ENCODE measurements at regions not wholly inside any gene's neighbourhood (a gene's known extent, or its start where the extent isn't known, plus 50 kb on each side); places are given as distances from the start of the nearest gene placed in this dataset.

- Histone ChIP-seq H3K4me1 (ENCODE audit: insufficient read depth, low read length, poor library complexity, severe bottlenecking) (no peaks in the 10 kb centered on the region), H4K20me1 (ENCODE audit: insufficient read depth, low read length) (no peaks in the 10 kb centered on the region), H2AFZ (ENCODE audit: low read length) (no peak overlapping the region), H3K9me2 (ENCODE audit: insufficient read depth, low read length) (no peaks in the 10 kb centered on the region), H3K4me2 (ENCODE audit: low read length) (no peak overlapping the region), H3K4me3 (ENCODE audit: low read depth, low read length, poor library complexity, severe bottlenecking) (no peak overlapping the region), H3K79me2 (ENCODE audit: insufficient read depth, low read depth, low read length) (no peaks in the 10 kb centered on the region), H3K36me3 (ENCODE audit: insufficient read depth, low read length) (no peaks in the 10 kb centered on the region), H3K27ac (ENCODE audit: low read depth, low read length, poor library complexity, severe bottlenecking) (no peak overlapping the region), H3K9me3 (ENCODE audit: low read length) (no peaks in the 10 kb centered on the region)
- no peak for DNase-seq (ENCODE audit: low spot score)
- TF ChIP-seq EZH2phosphoT487 (IDR thresholded peaks at IDR 0.05; ENCODE audit: borderline replicate concordance, low read depth, low read length) (no peak), CTCF (conservative IDR thresholded peaks at IDR 0.05; ENCODE audit: low read length) (no peak)
- ChIA-PET POLR2A (no interaction called here), CTCF (ENCODE audit: unreplicated experiment) (no interaction called here)
- no TSS peak for BruUV-seq (replicated peaks)
- intact Hi-C loops (cut with micrococcal nuclease; ENCODE audit: unreplicated experiment): no loop called here
These were observed 383.2 kb upstream of the FLRT2 start for GRCh38 chr14:85146779-85147178.

GRCh38 chr14:85150166-85150565 is 379.8 kb upstream of the FLRT2 start:
- TF ChIP-seq CTCF (conservative IDR thresholded peaks at IDR 0.05; ENCODE audit: low read length) (no peak), EZH2phosphoT487 (IDR thresholded peaks at IDR 0.05; ENCODE audit: borderline replicate concordance, low read depth, low read length) (no peak)
- intact Hi-C loops (cut with micrococcal nuclease; ENCODE audit: unreplicated experiment): no loop called here
- Histone ChIP-seq H4K20me1 (ENCODE audit: insufficient read depth, low read length) (no peaks in the 10 kb centered on the region), H3K9me3 (ENCODE audit: low read length) (no peaks in the 10 kb centered on the region), H3K4me3 (ENCODE audit: low read depth, low read length, poor library complexity, severe bottlenecking) (no peak overlapping the region), H3K4me2 (ENCODE audit: low read length) (no peak overlapping the region), H3K9me2 (ENCODE audit: insufficient read depth, low read length) (no peaks in the 10 kb centered on the region), H3K36me3 (ENCODE audit: insufficient read depth, low read length) (no peaks in the 10 kb centered on the region), H2AFZ (ENCODE audit: low read length) (no peak overlapping the region), H3K79me2 (ENCODE audit: insufficient read depth, low read depth, low read length) (no peaks in the 10 kb centered on the region), H3K4me1 (ENCODE audit: insufficient read depth, low read length, poor library complexity, severe bottlenecking) (no peaks in the 10 kb centered on the region), H3K27ac (ENCODE audit: low read depth, low read length, poor library complexity, severe bottlenecking) (no peak overlapping the region)
- BruUV-seq (replicated peaks): no TSS peak
- ChIA-PET POLR2A (no interaction called here), CTCF (ENCODE audit: unreplicated experiment) (no interaction called here)
- DNase-seq (ENCODE audit: low spot score): no peak

- no TSS peak for BruUV-seq (replicated peaks)
- Histone ChIP-seq H3K4me3 (ENCODE audit: low read depth, low read length, poor library complexity, severe bottlenecking) (no peak overlapping the region), H3K36me3 (ENCODE audit: insufficient read depth, low read length) (no peaks in the 10 kb centered on the region), H3K4me2 (ENCODE audit: low read length) (no peak overlapping the region), H3K4me1 (ENCODE audit: insufficient read depth, low read length, poor library complexity, severe bottlenecking) (no peaks in the 10 kb centered on the region), H2AFZ (ENCODE audit: low read length) (no peak overlapping the region), H3K9me3 (ENCODE audit: low read length) (no peaks in the 10 kb centered on the region), H3K27ac (ENCODE audit: low read depth, low read length, poor library complexity, severe bottlenecking) (no peak overlapping the region), H3K79me2 (ENCODE audit: insufficient read depth, low read depth, low read length) (no peaks in the 10 kb centered on the region), H4K20me1 (ENCODE audit: insufficient read depth, low read length) (no peaks in the 10 kb centered on the region), H3K9me2 (ENCODE audit: insufficient read depth, low read length) (no peaks in the 10 kb centered on the region)
- TF ChIP-seq EZH2phosphoT487 (IDR thresholded peaks at IDR 0.05; ENCODE audit: borderline replicate concordance, low read depth, low read length): no peak
- no peak for TF ChIP-seq CTCF (conservative IDR thresholded peaks at IDR 0.05; ENCODE audit: low read length)
- ChIA-PET POLR2A (no interaction called here), CTCF (ENCODE audit: unreplicated experiment) (no interaction called here)
- DNase-seq (ENCODE audit: low spot score): no peak
- intact Hi-C loops (cut with micrococcal nuclease; ENCODE audit: unreplicated experiment): no loop called here
These were observed 375.2 kb upstream of the FLRT2 start for GRCh38 chr14:85154714-85155113.

Measured in OCI-LY7 (cell line).